Natural killer cell treated with Interleukin-12 subunit alpha and Interleukin-12 subunit beta and Interleukin-15 and Interleukin-18, amount 100 ng/mL, for 72 hours (primary cell): ENCODE measurements at regions not wholly inside any gene's neighbourhood (a gene's known extent, or its start where the extent isn't known, plus 50 kb on each side); places are given as distances from the start of the nearest gene placed in this dataset.

ENCODE experiments used
- ATAC-seq, 2 donors: fragments of 150-1000 bp; cut with Tn5 transposase in 1 of 2; sonication (Bioruptor Pico), chemical (Tn5 transposase) in 1 of 2; 2 replicates each; pipeline ENCODE4 v1.10.0; 2021
- DNase-seq: peaks from one replicate; pipeline ENCODE4 v3.0.0; 2022; ENCODE audit warnings: low spot score
- H3K27ac Mint-ChIP-seq, 2 donors: 1 replicate in 1 of 2; 2 replicates in 1 of 2; pipeline ENCODE4 v1.8.0; 2022; ENCODE audit warnings: mixed read lengths in 2 of 2, mild to moderate bottlenecking in 1 of 2, moderate library complexity in 1 of 2
- H3K27me3 Mint-ChIP-seq, 2 donors: 1 replicate in 1 of 2; 2 replicates in 1 of 2; pipeline ENCODE4 v1.8.0; 2022; ENCODE audit warnings: mixed read lengths in 2 of 2
- H3K36me3 Mint-ChIP-seq: one replicate; pipeline ENCODE4 v1.8.0; 2022; ENCODE audit warnings: mixed read lengths
- H3K4me1 Mint-ChIP-seq, 2 donors: 1 replicate in 1 of 2; 2 replicates in 1 of 2; pipeline ENCODE4 v1.8.0; 2022; ENCODE audit warnings: low read depth in 2 of 2, mixed read lengths in 2 of 2, mild to moderate bottlenecking in 1 of 2
- H3K4me3 Mint-ChIP-seq: one replicate; pipeline ENCODE4 v1.8.0; 2022; ENCODE audit warnings: mixed read lengths
- H3K9me3 Mint-ChIP-seq: 2 replicates; pipeline ENCODE4 v1.8.0; 2022; ENCODE audit warnings: mixed read lengths

- Mint-ChIP-seq H3K36me3 (no peaks in the 10 kb centered on the region), H3K9me3 (peaks cover 8% of the 10 kb centered on the region), H3K4me1 (no peaks in the 10 kb centered on the region), H3K27me3 (no peaks in the 10 kb centered on the region), H3K27ac (no peak overlapping the region), H3K4me3 (no peak overlapping the region)
- no peak for DNase-seq
- ATAC-seq, result no peak
Measured at GRCh38 chr2:226247289-226248275, 552.0 kb downstream of the IRS1 start.

GRCh38 chr2:226234187-226234586, 565.4 kb downstream of the IRS1 start:
- peaks cover 8% of the 10 kb centered on the region for H3K9me3 Mint-ChIP-seq
- H3K27me3 Mint-ChIP-seq, result no peaks in the 10 kb centered on the region
- H3K27ac Mint-ChIP-seq, result no peak overlapping the region
- no peaks in the 10 kb centered on the region for H3K36me3 Mint-ChIP-seq
- H3K4me1 Mint-ChIP-seq, result no peaks in the 10 kb centered on the region
- H3K4me3 Mint-ChIP-seq, result no peak overlapping the region
- no peak for ATAC-seq
- no peak for DNase-seq

- H3K9me3 Mint-ChIP-seq, result peaks cover 8% of the 10 kb centered on the region
- H3K27me3 Mint-ChIP-seq, result no peaks in the 10 kb centered on the region
- DNase-seq, result no peak
- no peaks in the 10 kb centered on the region for H3K4me1 Mint-ChIP-seq
- ATAC-seq, result no peak
- H3K27ac Mint-ChIP-seq, result no peak overlapping the region
- no peaks in the 10 kb centered on the region for H3K36me3 Mint-ChIP-seq
- no peak overlapping the region for H3K4me3 Mint-ChIP-seq
Measured at GRCh38 chr2:226233388-226233787, 566.2 kb downstream of the IRS1 start.

- ATAC-seq (no peak), DNase-seq (no peak)
- no peaks in the 10 kb centered on the region for H3K4me1 Mint-ChIP-seq
- H3K27ac Mint-ChIP-seq, result no peak overlapping the region
- no peaks in the 10 kb centered on the region for H3K36me3 Mint-ChIP-seq
- H3K9me3 Mint-ChIP-seq, result peaks cover 13% of the 10 kb centered on the region
- no peaks in the 10 kb centered on the region for H3K27me3 Mint-ChIP-seq
- H3K4me3 Mint-ChIP-seq, result no peak overlapping the region
Measured at GRCh38 chr2:226228080-226228479, 571.5 kb downstream of the IRS1 start.

GRCh38 chr2:226227341-226227740, 572.3 kb downstream of the IRS1 start:
- Mint-ChIP-seq H3K4me1 (no peaks in the 10 kb centered on the region), H3K36me3 (no peaks in the 10 kb centered on the region)

GRCh38 chr2:226223704-226224103, 575.9 kb downstream of the IRS1 start:
- no peaks in the 10 kb centered on the region for H3K36me3 Mint-ChIP-seq
- H3K9me3 Mint-ChIP-seq, result peaks cover 7% of the 10 kb centered on the region
- no peak for ATAC-seq
- no peak for DNase-seq
- no peaks in the 10 kb centered on the region for H3K4me1 Mint-ChIP-seq
- H3K27me3 Mint-ChIP-seq, result no peaks in the 10 kb centered on the region
- no peak overlapping the region for H3K27ac Mint-ChIP-seq
- no peak overlapping the region for H3K4me3 Mint-ChIP-seq

More at GRCh38 chr2:226227341-226227740, 572.3 kb downstream of the IRS1 start:
- Mint-ChIP-seq H3K27ac (no peak overlapping the region), H3K27me3 (no peaks in the 10 kb centered on the region), H3K9me3 (peaks cover 13% of the 10 kb centered on the region), H3K4me3 (no peak overlapping the region)
- DNase-seq (no peak), ATAC-seq (no peak)

GRCh38 chr2:226220511-226220910, 579.1 kb downstream of the IRS1 start:
- Mint-ChIP-seq H3K27me3 (no peaks in the 10 kb centered on the region), H3K9me3 (no peaks in the 10 kb centered on the region), H3K4me3 (no peak overlapping the region), H3K36me3 (no peaks in the 10 kb centered on the region), H3K4me1 (no peaks in the 10 kb centered on the region), H3K27ac (no peak overlapping the region)
- ATAC-seq (no peak), DNase-seq (no peak)

- ATAC-seq, result no peak
- Mint-ChIP-seq H3K36me3 (no peaks in the 10 kb centered on the region), H3K9me3 (no peaks in the 10 kb centered on the region), H3K4me1 (no peaks in the 10 kb centered on the region), H3K27ac (no peak overlapping the region), H3K4me3 (no peak overlapping the region), H3K27me3 (no peaks in the 10 kb centered on the region)
- no peak for DNase-seq
Measured at GRCh38 chr2:226217191-226217590, 582.4 kb downstream of the IRS1 start.

GRCh38 chr2:226216575-226216974, 583.0 kb downstream of the IRS1 start:
- H3K4me1 Mint-ChIP-seq, result no peaks in the 10 kb centered on the region
- no peaks in the 10 kb centered on the region for H3K36me3 Mint-ChIP-seq
- DNase-seq, result no peak
- H3K9me3 Mint-ChIP-seq, result no peaks in the 10 kb centered on the region
- no peaks in the 10 kb centered on the region for H3K27me3 Mint-ChIP-seq
- no peak for ATAC-seq
- H3K4me3 Mint-ChIP-seq, result no peak overlapping the region
- no peak overlapping the region for H3K27ac Mint-ChIP-seq

- H3K4me1 Mint-ChIP-seq, result no peaks in the 10 kb centered on the region
- ATAC-seq (no peak), DNase-seq (no peak)
- H3K9me3 Mint-ChIP-seq, result no peaks in the 10 kb centered on the region
- no peaks in the 10 kb centered on the region for H3K36me3 Mint-ChIP-seq
- H3K4me3 Mint-ChIP-seq, result no peak overlapping the region
- H3K27ac Mint-ChIP-seq, result no peak overlapping the region
- H3K27me3 Mint-ChIP-seq, result no peaks in the 10 kb centered on the region
Measured at GRCh38 chr2:226215902-226216503, 583.6 kb downstream of the IRS1 start.

GRCh38 chr2:226213717-226214116, 585.9 kb downstream of the IRS1 start:
- no peak overlapping the region for H3K27ac Mint-ChIP-seq
- H3K27me3 Mint-ChIP-seq, result no peaks in the 10 kb centered on the region
- DNase-seq (no peak), ATAC-seq (no peak)
- no peak overlapping the region for H3K4me3 Mint-ChIP-seq
- no peaks in the 10 kb centered on the region for H3K9me3 Mint-ChIP-seq
- H3K36me3 Mint-ChIP-seq, result no peaks in the 10 kb centered on the region
- no peaks in the 10 kb centered on the region for H3K4me1 Mint-ChIP-seq

GRCh38 chr2:226211439-226211838, 588.2 kb downstream of the IRS1 start:
- no peak for ATAC-seq
- Mint-ChIP-seq H3K4me3 (no peak overlapping the region), H3K27ac (no peak overlapping the region), H3K9me3 (no peaks in the 10 kb centered on the region), H3K36me3 (no peaks in the 10 kb centered on the region), H3K27me3 (no peaks in the 10 kb centered on the region), H3K4me1 (no peaks in the 10 kb centered on the region)
- no peak for DNase-seq

- no peaks in the 10 kb centered on the region for H3K27me3 Mint-ChIP-seq
- no peaks in the 10 kb centered on the region for H3K36me3 Mint-ChIP-seq
- DNase-seq, result no peak
Measured at GRCh38 chr2:226208726-226209125, 590.9 kb downstream of the IRS1 start.

GRCh38 chr2:226207671-226208070, 591.9 kb downstream of the IRS1 start:
- no peaks in the 10 kb centered on the region for H3K36me3 Mint-ChIP-seq
- H3K27ac Mint-ChIP-seq, result no peak overlapping the region
- DNase-seq (no peak), ATAC-seq (no peak)
- no peaks in the 10 kb centered on the region for H3K27me3 Mint-ChIP-seq
- no peaks in the 10 kb centered on the region for H3K4me1 Mint-ChIP-seq
- no peaks in the 10 kb centered on the region for H3K9me3 Mint-ChIP-seq
- H3K4me3 Mint-ChIP-seq, result no peak overlapping the region

More at GRCh38 chr2:226208726-226209125, 590.9 kb downstream of the IRS1 start:
- ATAC-seq, result no peak
- Mint-ChIP-seq H3K4me1 (no peaks in the 10 kb centered on the region), H3K9me3 (no peaks in the 10 kb centered on the region), H3K27ac (no peak overlapping the region), H3K4me3 (no peak overlapping the region)
